Putamen (tissue), 1 donor: ENCODE measurements at regions not wholly inside any gene's neighbourhood (a gene's known extent, or its start where the extent isn't known, plus 50 kb on each side); places are given as distances from the start of the nearest gene placed in this dataset.
"Not testable (repeated sequence)": the region's sequence is repeated elsewhere in the genome, so short reads cannot be mapped to it uniquely, and the experiment has no call there.

ENCODE experiments used
- DNase-seq: peaks from one replicate; pipeline ENCODE4 v3.0.0-alpha.2; 2016; ENCODE audit warnings: low spot score

DNA sequence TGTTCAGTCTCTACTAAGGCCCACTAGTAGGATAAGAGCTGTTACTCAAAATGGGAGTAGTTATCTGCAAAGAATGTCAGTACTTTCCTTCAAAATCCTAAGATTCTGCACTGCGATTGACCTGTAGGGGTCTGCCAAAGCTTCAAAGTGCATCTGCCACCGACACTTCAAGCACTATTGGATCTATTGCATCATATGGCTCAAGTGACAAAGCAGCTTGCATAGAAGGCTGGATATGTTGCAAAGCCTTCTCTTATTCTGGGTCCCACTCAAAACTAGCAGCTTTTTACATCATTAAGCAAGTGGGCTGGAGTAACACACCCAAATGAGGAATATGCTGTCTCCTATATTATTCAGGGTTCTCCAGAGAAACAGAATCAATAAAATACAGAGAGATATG, 115.4 kb upstream of the EMCN start:
- no peak for DNase-seq

GRCh38 chr4:100632163-100632562, 114.3 kb upstream of the EMCN start:
- no peak for DNase-seq

- DNase-seq, result no peak
Observed at GRCh38 chr4:100631281-100631968, 113.6 kb upstream of the EMCN start.

DNA sequence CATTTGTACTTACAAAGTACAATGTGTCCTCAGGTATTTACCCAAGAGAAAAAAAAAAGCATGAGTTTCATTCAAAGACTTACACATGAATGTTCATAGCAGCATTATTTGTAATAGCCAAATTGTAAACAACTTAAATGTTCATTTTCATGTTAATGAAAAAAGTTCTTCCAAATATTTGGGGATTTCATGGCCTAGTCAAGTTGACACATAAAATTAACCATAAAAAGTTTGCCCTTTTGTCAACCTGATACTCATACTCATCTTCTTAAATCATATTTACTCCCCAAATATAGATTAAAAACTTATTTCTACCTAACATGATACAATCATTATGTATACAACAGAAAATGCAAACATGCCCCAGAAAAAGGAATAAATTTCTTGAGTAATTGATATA, 112.5 kb upstream of the EMCN start:
- DNase-seq, result no peak

DNA sequence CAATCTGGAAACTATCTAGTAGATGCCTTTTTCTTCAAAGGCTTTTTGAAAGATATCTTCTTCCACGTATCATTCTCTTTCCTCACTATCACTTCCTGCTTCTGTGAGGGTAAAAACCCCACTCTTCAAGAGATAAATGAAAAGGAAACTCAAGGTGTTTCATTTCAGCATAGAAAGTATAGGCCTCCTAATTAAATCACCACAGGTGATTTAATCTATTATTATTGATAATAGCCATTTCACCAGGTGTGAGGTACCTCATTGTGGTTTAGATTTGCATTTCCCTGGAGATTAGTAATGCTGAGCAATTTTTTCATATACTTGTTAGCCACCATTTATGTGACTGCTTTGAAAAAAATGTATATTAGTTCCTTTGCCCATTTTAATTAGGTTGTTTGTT, 92.0 kb upstream of the EMCN start:
- no peak for DNase-seq

DNA sequence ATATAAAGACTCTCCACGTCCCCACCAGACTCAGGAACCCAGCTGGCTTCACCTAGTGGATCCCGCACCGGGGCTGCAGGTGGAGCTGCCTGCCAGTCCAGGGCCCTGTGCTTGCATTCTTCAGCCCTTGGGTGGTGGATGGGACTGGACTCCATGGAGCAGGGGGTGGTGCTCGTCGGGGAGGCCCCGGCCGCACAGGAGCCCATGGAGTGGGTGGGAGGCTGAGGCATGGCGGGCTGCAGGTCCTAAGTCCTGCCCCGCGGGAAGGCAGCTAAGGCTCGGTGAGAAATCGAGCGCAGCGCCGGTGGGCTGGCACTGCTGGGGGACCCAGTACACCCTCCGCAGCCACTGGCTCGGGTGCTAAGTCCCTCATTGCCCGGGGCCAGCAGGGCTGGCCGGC, 90.8 kb upstream of the EMCN start:
- DNase-seq, result not testable (repeated sequence)

- DNase-seq, result no peak
Observed at GRCh38 chr4:100605144-100605543, 87.3 kb upstream of the EMCN start.

GRCh38 chr4:100593935-100594334, 76.1 kb upstream of the EMCN start:
- DNase-seq, result no peak

- DNase-seq, result no peak
Observed at GRCh38 chr4:100591161-100591876, 73.5 kb upstream of the EMCN start.

- DNase-seq, result no peak
Observed at GRCh38 chr4:100590325-100590724, 72.5 kb upstream of the EMCN start.

DNA sequence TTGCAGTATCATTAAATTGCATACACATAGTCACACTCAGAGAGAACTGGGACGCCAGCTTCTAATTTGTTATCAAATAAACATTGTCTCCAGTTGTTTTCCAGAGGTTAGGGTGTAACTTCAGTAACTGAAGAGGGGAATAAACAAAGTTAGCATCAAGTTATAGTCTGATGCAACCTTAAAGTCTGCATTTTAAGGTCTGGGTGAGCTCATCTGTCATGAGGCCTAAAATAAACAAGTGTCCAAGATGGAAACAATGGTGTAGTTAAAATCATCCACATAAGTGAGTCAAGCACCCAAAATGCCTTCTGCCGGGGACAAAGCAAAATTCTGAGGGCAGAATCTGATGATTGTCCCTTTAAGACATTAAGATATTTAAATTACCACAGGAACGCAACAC, 70.3 kb upstream of the EMCN start:
- DNase-seq, result no peak

- no peak for DNase-seq
Observed at GRCh38 chr4:100582146-100582545, 64.3 kb upstream of the EMCN start.

DNA sequence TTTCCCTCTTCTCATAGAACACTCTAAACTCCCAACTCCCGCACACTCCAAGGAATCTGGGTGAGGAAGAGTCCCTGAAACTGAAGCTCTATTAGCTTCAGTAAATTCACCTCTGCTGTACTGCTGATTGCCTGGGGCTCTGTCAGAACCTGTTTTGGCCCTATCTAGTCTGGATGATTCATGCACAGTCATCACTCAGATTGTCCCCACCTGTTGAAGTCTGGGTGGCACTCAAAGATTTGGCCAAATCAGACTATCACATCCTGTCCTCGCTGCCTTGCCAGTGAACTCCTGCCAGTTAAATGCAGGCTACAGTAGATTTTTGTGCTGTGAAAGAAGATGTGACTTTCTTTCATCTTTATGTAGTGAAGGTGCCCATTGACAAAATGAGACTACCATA, 63.5 kb upstream of the EMCN start:
- no peak for DNase-seq

DNA sequence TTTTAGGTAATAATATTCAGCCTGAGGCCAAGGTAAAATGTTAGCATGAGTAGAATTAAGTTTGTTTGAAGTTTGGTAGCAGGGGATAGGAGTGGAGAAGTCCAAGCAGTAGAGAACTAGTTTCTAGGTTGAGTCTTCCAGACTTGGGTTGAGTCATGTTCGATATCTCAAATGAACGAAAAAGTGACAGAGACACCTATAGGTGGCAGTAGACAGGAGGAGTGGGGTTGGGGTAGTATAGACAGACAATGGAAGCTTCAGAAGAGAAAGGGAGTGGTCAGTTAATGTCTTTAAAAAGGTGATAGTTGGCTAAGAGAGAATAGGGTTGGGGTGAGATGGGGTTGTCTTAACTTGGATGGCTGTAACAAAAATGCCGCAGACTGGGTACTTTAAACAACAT, 58.7 kb upstream of the EMCN start:
- no peak for DNase-seq

DNA sequence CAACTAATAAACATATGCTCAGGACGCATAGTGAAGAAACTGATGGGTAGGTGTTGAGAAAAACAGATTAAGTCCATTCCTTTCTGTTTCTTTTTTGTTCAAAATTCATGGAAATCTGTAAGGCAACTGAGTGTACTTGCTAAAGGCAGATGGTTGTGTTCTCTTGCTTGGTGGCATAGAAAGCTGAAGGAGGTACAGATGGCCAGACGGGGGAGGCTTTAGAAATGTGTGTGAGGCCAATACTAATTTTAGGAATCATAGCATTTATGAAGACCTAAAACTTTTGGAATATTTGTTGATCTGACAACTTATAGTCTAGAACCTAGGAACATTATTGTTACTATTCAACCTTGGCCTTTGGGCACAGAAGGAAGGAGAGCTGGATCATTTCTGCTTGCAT, 56.8 kb upstream of the EMCN start:
- DNase-seq, result no peak

DNA sequence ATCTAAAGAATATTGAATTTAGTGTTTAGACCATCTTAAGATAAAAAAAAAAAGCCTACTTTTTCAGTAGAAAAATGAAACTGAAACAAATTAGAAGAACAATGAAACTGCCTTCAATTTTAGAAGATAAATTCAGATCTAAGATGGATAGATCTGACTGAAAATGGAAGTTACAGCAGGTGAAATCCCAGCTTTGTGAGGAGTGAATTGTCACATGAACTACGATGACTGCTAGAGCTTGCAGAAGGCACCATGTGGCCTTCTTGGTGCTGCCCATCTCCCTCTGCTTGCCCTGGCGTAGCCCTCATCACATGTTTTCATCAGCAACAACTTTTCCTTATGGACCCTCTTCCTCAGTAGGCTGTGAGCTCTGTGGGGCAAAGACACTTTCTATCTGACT, 51.4 kb upstream of the EMCN start:
- DNase-seq, result no peak
